ENCODE measurements at regions not wholly inside any gene's neighbourhood (a gene's known extent, or its start where the extent isn't known, plus 50 kb on each side); places are given as distances from the start of the nearest gene placed in this dataset.

GRCh38 chr1:38283696-38284470 lies 237.3 kb upstream of the POU3F1 start:
- intact Hi-C loops (cut with micrococcal nuclease) (no loop called here), dilution Hi-C loops (cut with MboI; ENCODE audit: extremely low pct_ligation_motif_present, low sequenced_read_pairs) (no loop called here)
- no peak overlapping the region for H3K27ac ChIP-seq (ENCODE audit: insufficient read depth, low read depth, low read length)
- FAIRE-seq (no peak), DNase-seq (ENCODE audit: low read depth, low spot score) (no peak)
- no peak overlapping the region for H3K9ac ChIP-seq (replicated peaks; ENCODE audit: extremely low read depth, insufficient read depth, low read length)
- H3K4me3 ChIP-seq (replicated peaks in 1 of 3; ENCODE audit: insufficient read depth in 1 of 3, low read depth in 1 of 3, low read length in 3 of 3): no peak overlapping the region
- CTCF ChIA-PET: no interaction called here
- BruUV-seq (replicated peaks): no TSS peak
- TF ChIP-seq POLR2AphosphoS5 (IDR thresholded peaks at IDR 0.05; ENCODE audit: insufficient read depth, low read depth, low read length) (no peak), GATA2 (IDR thresholded peaks at IDR 0.05; ENCODE audit: insufficient read depth, insufficient read length, low read depth, low read length) (no peak), EZH2 (IDR thresholded peaks at IDR 0.05; ENCODE audit: borderline replicate concordance, low read depth, low read length, severe bottlenecking) (no peak), MAX (IDR thresholded peaks at IDR 0.05; ENCODE audit: insufficient read depth, insufficient read length) (no peak), POLR2A (IDR thresholded peaks at IDR 0.05; ENCODE audit: low read depth, low read length) (no peak), CTCF (IDR thresholded peaks at IDR 0.05; ENCODE audit: extremely low read depth in 1 of 2, insufficient read depth in 1 of 2, low read depth in 1 of 2, low read length in 2 of 2) (no peak), FOS (IDR thresholded peaks at IDR 0.05; ENCODE audit: borderline replicate concordance, insufficient read depth, low read length) (no peak), JUN (IDR thresholded peaks at IDR 0.05; ENCODE audit: borderline replicate concordance, insufficient read depth, insufficient read length, low read depth) (no peak), MYC (IDR thresholded peaks at IDR 0.05; ENCODE audit: low read depth, low read length) (no peak)
- no peaks in the 10 kb centered on the region for H3K9me1 ChIP-seq (replicated peaks; ENCODE audit: control insufficient read depth, extremely low read depth, insufficient read depth, low read length)
- no peaks in the 10 kb centered on the region for H3K79me2 ChIP-seq (ENCODE audit: control insufficient read depth, insufficient read depth, low read length)
- POLR2A ChIA-PET: no interaction called here
- no peaks in the 10 kb centered on the region for H3K36me3 ChIP-seq (ENCODE audit: control insufficient read depth in 2 of 2, extremely low read depth in 1 of 2, insufficient read depth in 2 of 2, low read length in 2 of 2)
- H4K20me1 ChIP-seq (replicated peaks; ENCODE audit: control insufficient read depth, extremely low read depth, insufficient read depth, low read length): no peaks in the 10 kb centered on the region
- no peak overlapping the region for H3K4me2 ChIP-seq (ENCODE audit: insufficient read depth, low read length)
- no peak overlapping the region for H2AFZ ChIP-seq (ENCODE audit: low read depth, low read length)
- H3K4me1 ChIP-seq (ENCODE audit: control insufficient read depth, extremely low read depth, insufficient read depth, low read length): no peaks in the 10 kb centered on the region
- no peaks in the 10 kb centered on the region for H3K27me3 ChIP-seq (ENCODE audit: control insufficient read depth in 2 of 2, insufficient read depth in 2 of 2, low read length in 2 of 2)
- H3K9me3 ChIP-seq (replicated peaks; ENCODE audit: control insufficient read depth, insufficient read depth, low read length): no peaks in the 10 kb centered on the region
